WTC11 (cell line): ENCODE measurements at regions not wholly inside any gene's neighbourhood (a gene's known extent, or its start where the extent isn't known, plus 50 kb on each side); places are given as distances from the start of the nearest gene placed in this dataset.

Experiments
- ATAC-seq: fragments of 200-7000 bp; cut with Tn5 transposase; 2 replicates; pipeline ENCODE4 v1.10.0; 2021; ENCODE audit warnings: mild to moderate bottlenecking, moderate library complexity
- CTCF ChIA-PET: fragments of 300-600 bp; sonication (Branson Sonifier 250); formaldehyde crosslinking; loops from one replicate; lab custom pipeline; 2021; ENCODE audit warnings: antibody characterized with exemption; lab: Charles Lee
- POLR2A ChIA-PET: fragments of 350-600 bp; sonication (Branson Sonifier 250); formaldehyde crosslinking; loops from one replicate; lab custom pipeline; 2021; ENCODE audit warnings: antibody characterized with exemption; lab: Charles Lee
- DNase-seq: peaks from one replicate; pipeline ENCODE4 v3.0.0; 2021; ENCODE audit warnings: low spot score
- H3K27ac Mint-ChIP-seq: 2 replicates; pipeline ENCODE4 v1.8.0; 2021; ENCODE audit warnings: mixed read lengths
- H3K27me3 Mint-ChIP-seq: 2 replicates; pipeline ENCODE4 v1.8.0; 2021; ENCODE audit warnings: low read depth, mild to moderate bottlenecking, moderate library complexity, mixed read lengths
- H3K36me3 Mint-ChIP-seq: 2 replicates; pipeline ENCODE4 v1.8.0; 2021; ENCODE audit warnings: mixed read lengths
- H3K4me1 Mint-ChIP-seq: 2 replicates; pipeline ENCODE4 v1.8.0; 2022; ENCODE audit warnings: mixed read lengths
- H3K4me3 Mint-ChIP-seq: 2 replicates; pipeline ENCODE4 v1.8.0; 2021; ENCODE audit warnings: mild to moderate bottlenecking, moderate library complexity, mixed read lengths
- H3K9me3 Mint-ChIP-seq: 2 replicates; pipeline ENCODE4 v1.8.0; 2021; ENCODE audit warnings: mixed read lengths
- ATF2 ChIP-seq: sonication (generic); formaldehyde crosslinking; IDR thresholded peaks from 2 replicates; pipeline ENCODE4 v1.8.1; 2022; ENCODE audit warnings: low read depth, missing genetic modification reagents, borderline replicate concordance
- E2F1 ChIP-seq: sonication (generic); formaldehyde crosslinking; IDR thresholded peaks from 2 replicates; pipeline ENCODE4 v1.8.0; 2022; ENCODE audit warnings: mild to moderate bottlenecking, missing genetic modification reagents
- ETV6 ChIP-seq: sonication (generic); formaldehyde crosslinking; IDR thresholded peaks from 2 replicates; pipeline ENCODE4 v1.8.1; 2022; ENCODE audit warnings: mild to moderate bottlenecking, missing genetic modification reagents
- FOXP4 ChIP-seq: sonication (generic); formaldehyde crosslinking; IDR thresholded peaks from 2 replicates; pipeline ENCODE4 v1.8.0; 2022; ENCODE audit warnings: mild to moderate bottlenecking, missing genetic modification reagents
- HMGA2 ChIP-seq: fragments of 250-450 bp; sonication (Bioruptor Pico); IDR thresholded peaks from 2 replicates; pipeline ENCODE4 v1.4.0; 2021; ENCODE audit warnings: mild to moderate bottlenecking, moderate library complexity
- JAZF1 ChIP-seq: fragments of 250-450 bp; sonication (Bioruptor Pico); IDR thresholded peaks from 2 replicates; pipeline ENCODE4 v1.9.0; 2021; ENCODE audit warnings: moderate library complexity, mild to moderate bottlenecking, inconsistent platforms
- JUN ChIP-seq: sonication (generic); formaldehyde crosslinking; IDR thresholded peaks from 2 replicates; pipeline ENCODE4 v1.8.0; 2023; ENCODE audit warnings: mild to moderate bottlenecking, missing genetic modification reagents
- PRRX2 ChIP-seq: fragments of 250-450 bp; sonication (Bioruptor Pico); IDR thresholded peaks from 2 replicates; pipeline ENCODE4 v1.8.0; 2021; ENCODE audit warnings: mild to moderate bottlenecking
- TCF7 ChIP-seq: sonication (generic); formaldehyde crosslinking; IDR thresholded peaks from 2 replicates; pipeline ENCODE4 v1.8.0; 2022; ENCODE audit warnings: mild to moderate bottlenecking, low read depth, missing genetic modification reagents, moderate library complexity
- USF2 ChIP-seq: sonication (generic); formaldehyde crosslinking; IDR thresholded peaks from 2 replicates; pipeline ENCODE4 v1.8.1; 2023; ENCODE audit warnings: mild to moderate bottlenecking, missing genetic modification reagents, moderate library complexity
- ZNF232 ChIP-seq: sonication (generic); formaldehyde crosslinking; IDR thresholded peaks from 2 replicates; pipeline ENCODE4 v1.8.0; 2022; ENCODE audit warnings: mild to moderate bottlenecking, missing genetic modification reagents
- TF ChIP-seq, protein P1 (sequence below): sonication (generic); formaldehyde crosslinking; IDR thresholded peaks from 2 replicates; pipeline ENCODE4 v1.8.1; 2023; ENCODE audit warnings: mild to moderate bottlenecking, missing genetic modification reagents, borderline replicate concordance
- TF ChIP-seq, protein P2 (sequence below): sonication (generic); formaldehyde crosslinking; IDR thresholded peaks from 2 replicates; pipeline ENCODE4 v1.8.0; 2023; ENCODE audit warnings: missing genetic modification reagents, mild to moderate bottlenecking, borderline replicate concordance
- TF ChIP-seq, protein P3 (sequence below): sonication (generic); formaldehyde crosslinking; IDR thresholded peaks from 2 replicates; pipeline ENCODE4 v1.8.1; 2023; ENCODE audit warnings: mild to moderate bottlenecking, missing genetic modification reagents
- TF ChIP-seq, protein P4 (sequence below): sonication (generic); formaldehyde crosslinking; IDR thresholded peaks from 2 replicates; pipeline ENCODE4 v1.8.0; 2022; ENCODE audit warnings: mild to moderate bottlenecking, missing genetic modification reagents
- TF ChIP-seq, protein P5 (sequence below): sonication (generic); formaldehyde crosslinking; IDR thresholded peaks from 2 replicates; pipeline ENCODE4 v1.8.0; 2022; ENCODE audit warnings: mild to moderate bottlenecking, missing genetic modification reagents

GRCh38 chrX:123013141-123013540, 170.9 kb upstream of the GRIA3 start (continued):
- TF ChIP-seq, protein P1, sequence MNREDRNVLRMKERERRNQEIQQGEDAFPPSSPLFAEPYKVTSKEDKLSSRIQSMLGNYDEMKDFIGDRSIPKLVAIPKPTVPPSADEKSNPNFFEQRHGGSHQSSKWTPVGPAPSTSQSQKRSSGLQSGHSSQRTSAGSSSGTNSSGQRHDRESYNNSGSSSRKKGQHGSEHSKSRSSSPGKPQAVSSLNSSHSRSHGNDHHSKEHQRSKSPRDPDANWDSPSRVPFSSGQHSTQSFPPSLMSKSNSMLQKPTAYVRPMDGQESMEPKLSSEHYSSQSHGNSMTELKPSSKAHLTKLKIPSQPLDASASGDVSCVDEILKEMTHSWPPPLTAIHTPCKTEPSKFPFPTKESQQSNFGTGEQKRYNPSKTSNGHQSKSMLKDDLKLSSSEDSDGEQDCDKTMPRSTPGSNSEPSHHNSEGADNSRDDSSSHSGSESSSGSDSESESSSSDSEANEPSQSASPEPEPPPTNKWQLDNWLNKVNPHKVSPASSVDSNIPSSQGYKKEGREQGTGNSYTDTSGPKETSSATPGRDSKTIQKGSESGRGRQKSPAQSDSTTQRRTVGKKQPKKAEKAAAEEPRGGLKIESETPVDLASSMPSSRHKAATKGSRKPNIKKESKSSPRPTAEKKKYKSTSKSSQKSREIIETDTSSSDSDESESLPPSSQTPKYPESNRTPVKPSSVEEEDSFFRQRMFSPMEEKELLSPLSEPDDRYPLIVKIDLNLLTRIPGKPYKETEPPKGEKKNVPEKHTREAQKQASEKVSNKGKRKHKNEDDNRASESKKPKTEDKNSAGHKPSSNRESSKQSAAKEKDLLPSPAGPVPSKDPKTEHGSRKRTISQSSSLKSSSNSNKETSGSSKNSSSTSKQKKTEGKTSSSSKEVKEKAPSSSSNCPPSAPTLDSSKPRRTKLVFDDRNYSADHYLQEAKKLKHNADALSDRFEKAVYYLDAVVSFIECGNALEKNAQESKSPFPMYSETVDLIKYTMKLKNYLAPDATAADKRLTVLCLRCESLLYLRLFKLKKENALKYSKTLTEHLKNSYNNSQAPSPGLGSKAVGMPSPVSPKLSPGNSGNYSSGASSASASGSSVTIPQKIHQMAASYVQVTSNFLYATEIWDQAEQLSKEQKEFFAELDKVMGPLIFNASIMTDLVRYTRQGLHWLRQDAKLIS (CRISPR knock-in tag) = no peak
- TF ChIP-seq JAZF1 (CRISPR knock-in tag) (no peak), ZNF232 (CRISPR knock-in tag) (no peak), E2F1 (CRISPR knock-in tag) (no peak)
- TF ChIP-seq, protein P2, sequence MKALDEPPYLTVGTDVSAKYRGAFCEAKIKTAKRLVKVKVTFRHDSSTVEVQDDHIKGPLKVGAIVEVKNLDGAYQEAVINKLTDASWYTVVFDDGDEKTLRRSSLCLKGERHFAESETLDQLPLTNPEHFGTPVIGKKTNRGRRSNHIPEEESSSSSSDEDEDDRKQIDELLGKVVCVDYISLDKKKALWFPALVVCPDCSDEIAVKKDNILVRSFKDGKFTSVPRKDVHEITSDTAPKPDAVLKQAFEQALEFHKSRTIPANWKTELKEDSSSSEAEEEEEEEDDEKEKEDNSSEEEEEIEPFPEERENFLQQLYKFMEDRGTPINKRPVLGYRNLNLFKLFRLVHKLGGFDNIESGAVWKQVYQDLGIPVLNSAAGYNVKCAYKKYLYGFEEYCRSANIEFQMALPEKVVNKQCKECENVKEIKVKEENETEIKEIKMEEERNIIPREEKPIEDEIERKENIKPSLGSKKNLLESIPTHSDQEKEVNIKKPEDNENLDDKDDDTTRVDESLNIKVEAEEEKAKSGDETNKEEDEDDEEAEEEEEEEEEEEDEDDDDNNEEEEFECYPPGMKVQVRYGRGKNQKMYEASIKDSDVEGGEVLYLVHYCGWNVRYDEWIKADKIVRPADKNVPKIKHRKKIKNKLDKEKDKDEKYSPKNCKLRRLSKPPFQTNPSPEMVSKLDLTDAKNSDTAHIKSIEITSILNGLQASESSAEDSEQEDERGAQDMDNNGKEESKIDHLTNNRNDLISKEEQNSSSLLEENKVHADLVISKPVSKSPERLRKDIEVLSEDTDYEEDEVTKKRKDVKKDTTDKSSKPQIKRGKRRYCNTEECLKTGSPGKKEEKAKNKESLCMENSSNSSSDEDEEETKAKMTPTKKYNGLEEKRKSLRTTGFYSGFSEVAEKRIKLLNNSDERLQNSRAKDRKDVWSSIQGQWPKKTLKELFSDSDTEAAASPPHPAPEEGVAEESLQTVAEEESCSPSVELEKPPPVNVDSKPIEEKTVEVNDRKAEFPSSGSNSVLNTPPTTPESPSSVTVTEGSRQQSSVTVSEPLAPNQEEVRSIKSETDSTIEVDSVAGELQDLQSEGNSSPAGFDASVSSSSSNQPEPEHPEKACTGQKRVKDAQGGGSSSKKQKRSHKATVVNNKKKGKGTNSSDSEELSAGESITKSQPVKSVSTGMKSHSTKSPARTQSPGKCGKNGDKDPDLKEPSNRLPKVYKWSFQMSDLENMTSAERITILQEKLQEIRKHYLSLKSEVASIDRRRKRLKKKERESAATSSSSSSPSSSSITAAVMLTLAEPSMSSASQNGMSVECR = no peak

DNA sequence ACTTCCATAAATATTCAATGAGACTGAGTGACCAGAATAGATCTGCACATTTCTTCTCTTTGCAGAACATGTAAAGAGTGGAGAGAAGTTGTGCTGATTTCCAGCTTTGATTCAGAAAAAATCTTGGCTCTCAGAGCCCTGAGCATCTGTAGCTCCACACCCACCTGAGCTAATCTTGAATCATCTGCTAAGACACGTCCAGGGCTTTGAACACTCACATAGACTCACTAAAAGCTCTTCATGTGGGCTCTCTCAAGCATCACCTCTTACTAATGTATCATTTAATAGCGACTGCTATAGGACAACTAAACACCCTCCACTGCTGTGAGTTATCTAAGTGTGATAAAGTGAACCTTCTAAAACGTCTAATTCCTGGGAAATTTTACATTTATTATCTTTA, 147.7 kb upstream of the GRIA3 start:
- CTCF ChIA-PET = no interaction called here
- no peak overlapping the region for H3K4me3 Mint-ChIP-seq
- no peak for TF ChIP-seq FOXP4
- TF ChIP-seq USF2 (CRISPR knock-in tag) = no peak
- TF ChIP-seq PRRX2 (CRISPR knock-in tag) = no peak
- TF ChIP-seq, protein P3, sequence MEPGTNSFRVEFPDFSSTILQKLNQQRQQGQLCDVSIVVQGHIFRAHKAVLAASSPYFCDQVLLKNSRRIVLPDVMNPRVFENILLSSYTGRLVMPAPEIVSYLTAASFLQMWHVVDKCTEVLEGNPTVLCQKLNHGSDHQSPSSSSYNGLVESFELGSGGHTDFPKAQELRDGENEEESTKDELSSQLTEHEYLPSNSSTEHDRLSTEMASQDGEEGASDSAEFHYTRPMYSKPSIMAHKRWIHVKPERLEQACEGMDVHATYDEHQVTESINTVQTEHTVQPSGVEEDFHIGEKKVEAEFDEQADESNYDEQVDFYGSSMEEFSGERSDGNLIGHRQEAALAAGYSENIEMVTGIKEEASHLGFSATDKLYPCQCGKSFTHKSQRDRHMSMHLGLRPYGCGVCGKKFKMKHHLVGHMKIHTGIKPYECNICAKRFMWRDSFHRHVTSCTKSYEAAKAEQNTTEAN (CRISPR knock-in tag) = no peak
- no peak for TF ChIP-seq E2F1 (CRISPR knock-in tag)
- TF ChIP-seq JUN (CRISPR knock-in tag) = no peak
- TF ChIP-seq ATF2 (CRISPR knock-in tag) = no peak
- no peak for TF ChIP-seq TCF7
- no peak for TF ChIP-seq HMGA2 (CRISPR knock-in tag)
- TF ChIP-seq, protein P4, sequence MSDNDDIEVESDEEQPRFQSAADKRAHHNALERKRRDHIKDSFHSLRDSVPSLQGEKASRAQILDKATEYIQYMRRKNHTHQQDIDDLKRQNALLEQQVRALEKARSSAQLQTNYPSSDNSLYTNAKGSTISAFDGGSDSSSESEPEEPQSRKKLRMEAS (CRISPR knock-in tag) = no peak
- TF ChIP-seq, protein P5, sequence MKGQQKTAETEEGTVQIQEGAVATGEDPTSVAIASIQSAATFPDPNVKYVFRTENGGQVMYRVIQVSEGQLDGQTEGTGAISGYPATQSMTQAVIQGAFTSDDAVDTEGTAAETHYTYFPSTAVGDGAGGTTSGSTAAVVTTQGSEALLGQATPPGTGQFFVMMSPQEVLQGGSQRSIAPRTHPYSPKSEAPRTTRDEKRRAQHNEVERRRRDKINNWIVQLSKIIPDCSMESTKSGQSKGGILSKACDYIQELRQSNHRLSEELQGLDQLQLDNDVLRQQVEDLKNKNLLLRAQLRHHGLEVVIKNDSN (CRISPR knock-in tag) = no peak
- TF ChIP-seq ETV6 (CRISPR knock-in tag) = no peak
- TF ChIP-seq, all 79 proteins: peak for 0
- H3K4me1 Mint-ChIP-seq = 0 out of 2 replicates have a peak, but pooled peaks cover 2% of the 10 kb centered on the region
- no peak for DNase-seq
- ATAC-seq = no peak
- POLR2A ChIA-PET = no interaction called here
- no peak overlapping the region for H3K27ac Mint-ChIP-seq
- H3K27me3 Mint-ChIP-seq = no peaks in the 10 kb centered on the region
- H3K36me3 Mint-ChIP-seq = no peaks in the 10 kb centered on the region
- no peaks in the 10 kb centered on the region for H3K9me3 Mint-ChIP-seq
